ENCODE measurements at regions not wholly inside any gene's neighbourhood (a gene's known extent, or its start where the extent isn't known, plus 50 kb on each side); places are given as distances from the start of the nearest gene placed in this dataset.
"Not testable (repeated sequence)": the region's sequence is repeated elsewhere in the genome, so short reads cannot be mapped to it uniquely, and the experiment has no call there.

- no peak for DNase-seq (ENCODE audit: low read depth in 3 of 3)
These were observed 299.2 kb upstream of the ZNF608 start for GRCh38 chr5:125045646-125046045.

GRCh38 chr5:125046838-125047237 is 300.4 kb upstream of the ZNF608 start:
- no peak for DNase-seq (ENCODE audit: low read depth in 3 of 3)

- DNase-seq (ENCODE audit: low read depth in 3 of 3), result no peak
These were observed 301.4 kb upstream of the ZNF608 start for GRCh38 chr5:125047871-125048270.

- no peak for DNase-seq (ENCODE audit: low read depth in 3 of 3)
These were observed 303.6 kb upstream of the ZNF608 start for GRCh38 chr5:125049721-125050702.

DNA sequence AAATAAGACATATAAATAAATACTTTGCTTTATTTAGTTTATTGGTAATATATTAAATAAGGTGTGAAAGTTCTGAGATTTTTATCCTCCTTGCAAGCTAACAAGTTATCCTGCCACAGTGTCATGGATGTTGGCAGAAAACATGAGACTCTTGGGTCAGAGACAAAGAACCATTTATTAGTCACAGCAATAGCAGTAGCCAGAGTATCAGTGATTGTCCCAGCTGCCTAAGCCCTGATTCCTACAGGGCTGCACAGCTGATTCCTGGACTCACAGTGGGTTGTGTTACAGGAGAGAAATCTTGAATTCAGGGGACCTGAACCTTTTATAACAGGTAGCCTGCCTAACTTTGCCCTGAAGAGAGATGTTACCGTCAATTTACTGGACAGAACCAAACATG is 304.5 kb upstream of the ZNF608 start:
- no peak for DNase-seq (ENCODE audit: low read depth in 3 of 3)

DNA sequence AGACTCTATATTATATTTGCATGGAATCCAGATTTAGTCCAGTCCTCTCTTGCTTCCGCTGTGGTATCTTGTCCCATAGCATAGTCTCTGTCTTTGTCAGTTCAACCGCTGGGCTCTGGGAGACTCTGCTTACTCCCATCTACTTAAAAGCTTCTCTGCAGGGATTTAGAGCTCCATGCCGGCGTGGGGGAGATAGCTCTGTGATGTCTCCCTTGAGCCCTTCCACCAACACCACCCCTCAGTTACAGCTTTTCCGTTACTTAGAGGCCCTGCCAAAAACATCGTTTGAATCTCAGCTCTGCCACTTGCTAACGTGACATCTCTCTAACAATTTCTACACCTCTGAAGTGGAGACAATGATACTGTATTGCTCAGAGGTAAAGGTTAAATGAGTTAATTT is 306.1 kb upstream of the ZNF608 start:
- DNase-seq (ENCODE audit: low read depth in 3 of 3), result no peak

DNA sequence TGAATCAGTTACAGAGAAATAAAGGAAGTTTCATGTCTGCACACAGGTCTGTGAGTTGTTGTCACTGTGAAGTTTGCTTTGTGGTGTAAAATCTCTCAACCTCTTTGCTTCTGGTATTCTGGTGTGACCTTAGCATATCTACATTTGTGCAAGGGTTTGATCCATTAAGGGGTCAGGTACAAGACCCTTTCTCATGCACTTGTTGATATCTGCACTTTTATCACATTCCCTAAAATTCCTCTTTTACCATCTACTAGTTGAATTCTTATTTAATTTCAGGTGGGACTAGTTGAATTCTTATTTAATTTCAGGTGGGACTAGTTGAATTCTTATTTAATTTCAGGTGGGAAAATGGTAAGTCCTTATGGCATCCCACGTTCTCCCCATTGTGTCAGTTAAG is 306.7 kb upstream of the ZNF608 start:
- DNase-seq (ENCODE audit: low read depth in 3 of 3), result no peak

- DNase-seq (ENCODE audit: low read depth in 3 of 3), result no peak
These were observed 307.7 kb upstream of the ZNF608 start for GRCh38 chr5:125054146-125054545.

DNA sequence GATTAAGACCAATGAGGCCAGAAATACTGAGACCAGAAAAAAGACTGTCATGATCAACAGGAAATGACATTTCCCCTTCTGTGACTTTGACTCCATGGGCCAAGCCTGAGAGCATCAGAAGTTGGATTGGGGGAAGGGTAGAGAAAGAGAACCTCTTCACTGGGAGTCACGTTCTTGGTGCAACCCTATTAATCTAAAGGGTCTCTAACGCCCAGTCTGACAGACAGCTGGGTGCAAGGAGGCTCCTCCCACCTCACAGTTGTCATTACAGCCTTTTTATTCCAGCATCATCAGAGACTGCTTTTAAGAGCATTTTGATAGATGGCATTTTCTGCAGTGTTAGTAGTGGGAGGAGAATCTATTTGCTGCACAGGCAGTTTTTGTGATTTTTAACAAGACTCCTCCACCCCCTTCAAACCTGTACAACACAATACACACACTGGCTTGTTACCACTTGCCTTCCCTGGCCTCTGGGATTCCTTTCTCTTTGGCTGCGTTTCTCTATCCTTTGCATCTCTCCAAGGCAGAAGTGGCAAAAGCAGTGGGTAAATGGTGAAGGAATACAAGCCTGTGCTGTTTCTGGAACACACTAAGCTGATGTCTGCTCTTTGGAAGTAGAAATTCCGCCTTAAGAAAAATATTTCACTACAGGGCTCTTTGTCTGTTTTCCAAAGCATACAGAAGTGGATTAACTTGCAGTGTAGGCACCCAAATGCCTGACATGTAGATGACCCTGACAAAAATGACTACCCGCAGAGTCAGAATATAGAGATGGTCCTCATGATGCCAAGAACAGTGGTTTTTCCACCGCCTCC is 310.4 kb upstream of the ZNF608 start:
- DNase-seq (ENCODE audit: low read depth in 3 of 3), result no peak

DNA sequence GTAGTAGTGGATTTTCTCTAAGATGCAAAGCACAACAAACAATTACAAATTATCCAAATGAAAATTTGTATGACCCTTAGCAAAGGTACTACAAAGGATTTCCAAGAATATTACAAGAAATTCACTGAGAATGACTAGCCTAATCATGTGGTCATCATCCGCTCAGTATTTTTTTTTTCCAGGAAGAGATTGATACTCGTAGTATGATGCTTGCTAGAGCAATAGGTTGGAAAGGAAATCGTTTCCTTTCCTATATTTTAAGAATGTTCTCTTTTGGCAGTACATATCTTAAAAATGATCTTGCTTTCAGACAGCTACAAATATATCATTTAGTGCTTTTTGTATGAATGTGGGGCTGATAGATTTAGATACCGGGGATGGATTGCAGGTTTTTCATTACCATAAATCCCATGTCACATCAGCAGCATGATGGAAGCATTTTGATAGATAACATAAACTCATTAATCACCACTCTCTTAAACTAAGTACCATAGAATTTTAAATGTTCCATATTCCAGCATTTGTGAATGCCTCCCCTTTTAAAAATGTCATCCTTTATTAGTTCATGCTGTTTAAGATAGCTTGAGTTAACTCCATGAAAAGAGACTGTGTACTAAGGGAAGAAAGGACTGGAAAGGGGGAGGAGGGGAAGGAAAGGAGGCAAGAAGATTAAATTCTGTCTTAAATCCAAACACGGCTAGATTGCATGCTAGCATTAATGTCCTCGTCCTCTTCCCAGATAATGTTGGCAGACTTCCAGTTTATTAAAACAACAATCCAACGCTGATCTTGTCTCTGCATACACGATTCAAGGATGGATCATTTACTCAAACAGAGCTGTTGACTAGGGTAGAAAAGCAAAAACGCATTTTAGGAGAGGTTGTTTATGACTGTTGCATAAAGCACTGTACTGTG is 311.7 kb upstream of the ZNF608 start:
- no peak for DNase-seq (ENCODE audit: low read depth in 3 of 3)

DNA sequence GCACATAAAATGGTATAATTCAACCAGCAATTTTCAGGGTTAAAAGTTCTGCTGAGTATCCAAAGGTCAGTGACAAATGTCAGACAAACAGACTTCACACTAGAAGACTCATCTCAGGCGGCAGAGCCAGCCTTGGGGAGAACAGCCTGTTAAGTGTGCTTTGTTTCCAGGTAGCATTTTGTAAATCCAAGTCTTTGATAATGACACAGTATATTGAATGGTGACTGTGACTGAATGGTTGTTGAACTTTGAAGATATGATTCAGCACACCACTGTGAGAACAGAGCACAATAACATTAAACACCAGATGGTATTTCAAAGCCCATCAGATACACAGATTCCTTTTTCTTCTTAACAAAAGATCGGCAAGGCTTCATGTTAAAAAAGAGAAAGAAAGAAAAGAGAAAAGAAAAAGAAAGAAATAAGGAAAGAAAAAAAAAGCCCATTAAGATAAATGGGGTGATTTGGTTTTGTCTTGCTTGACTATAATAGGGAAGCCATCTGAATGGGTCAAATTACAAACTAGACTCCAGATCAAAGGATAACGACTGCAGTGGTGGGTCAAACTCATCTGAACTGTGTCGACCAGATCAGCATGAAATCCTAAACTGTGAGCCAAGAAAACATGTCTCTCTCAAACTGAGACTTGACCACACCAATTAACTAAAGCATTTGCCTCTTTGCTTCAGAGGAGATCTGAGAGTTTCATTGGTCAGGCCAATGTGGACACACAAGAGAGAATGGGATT is 313.0 kb upstream of the ZNF608 start:
- DNase-seq (ENCODE audit: low read depth in 3 of 3), result no peak

GRCh38 chr5:125061726-125062125 is 315.3 kb upstream of the ZNF608 start:
- no peak for DNase-seq (ENCODE audit: low read depth in 3 of 3)

DNA sequence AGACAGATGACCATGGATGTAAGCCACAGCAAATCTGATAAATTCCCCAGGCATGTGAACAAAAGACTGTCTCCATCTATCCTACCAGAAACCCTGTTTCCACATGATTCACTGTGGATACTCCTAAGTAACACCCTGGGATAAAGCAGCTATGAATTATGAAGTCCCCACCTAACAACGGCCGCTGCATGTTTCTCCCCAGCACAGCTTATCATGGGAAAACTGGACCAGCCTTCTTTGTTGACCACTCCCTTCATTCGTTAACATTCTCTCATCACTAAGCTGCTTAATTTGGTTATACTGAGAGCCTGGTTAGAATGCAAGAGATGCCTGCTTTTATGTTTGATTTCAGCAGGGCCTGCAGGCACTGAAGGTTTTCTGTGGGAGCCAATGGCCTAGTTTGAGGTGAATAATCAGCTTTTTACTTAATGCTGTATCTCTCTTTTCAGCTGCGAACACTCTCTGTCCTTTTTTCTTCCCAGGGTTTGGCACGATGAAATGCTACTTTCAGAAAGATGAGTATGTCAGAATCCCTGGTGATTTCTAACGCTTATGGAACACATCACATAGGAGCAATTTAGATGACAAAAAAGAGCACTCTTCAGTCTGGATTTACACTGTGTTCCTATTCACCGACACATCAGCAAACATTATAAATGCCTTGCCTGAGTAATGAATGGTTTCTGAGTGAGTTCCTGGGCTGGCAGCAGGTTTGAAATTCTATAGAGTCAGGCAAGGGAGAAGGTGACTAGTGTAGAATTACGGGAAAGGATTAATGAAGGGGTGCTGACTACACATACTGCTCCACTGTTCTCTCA is 318.4 kb upstream of the ZNF608 start:
- no peak for DNase-seq (ENCODE audit: low read depth in 3 of 3)

DNA sequence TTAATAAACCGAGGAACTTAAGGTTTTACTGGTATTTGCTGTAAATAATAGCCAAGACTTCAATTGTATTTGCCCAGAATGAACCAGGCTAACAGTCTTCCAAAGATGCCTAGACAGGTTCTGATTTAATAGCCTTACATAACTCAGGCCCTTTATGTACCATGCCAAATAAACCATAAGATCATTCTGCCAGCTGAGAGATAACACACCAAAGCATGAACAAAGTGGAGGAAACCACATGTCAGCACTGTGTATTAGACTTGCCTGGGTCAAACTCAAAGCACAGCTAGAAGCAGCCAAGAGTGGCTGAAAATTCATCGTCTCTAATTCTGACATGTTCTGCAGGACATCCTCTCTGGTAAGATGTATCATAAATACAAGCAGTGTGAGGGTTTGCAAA is 319.3 kb upstream of the ZNF608 start:
- DNase-seq (ENCODE audit: low read depth in 3 of 3), result no peak

DNA sequence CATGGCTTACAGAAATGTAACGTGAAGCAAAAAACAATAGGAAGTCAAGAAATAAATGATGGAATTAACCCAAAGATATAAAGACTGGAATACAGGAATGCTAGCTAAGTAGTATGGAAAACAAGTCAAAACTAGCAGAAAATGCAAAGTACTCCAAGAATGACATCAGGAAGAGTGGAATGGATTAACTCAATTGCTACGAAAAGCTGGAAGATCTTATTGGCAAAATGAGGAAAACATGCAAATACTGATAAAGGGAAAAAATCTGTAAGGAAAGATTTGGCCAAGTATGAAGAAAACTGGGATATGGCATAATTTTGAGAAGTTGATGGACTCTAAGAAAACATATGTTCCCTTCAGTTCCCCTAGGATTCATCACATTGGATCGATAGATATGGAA is 324.5 kb upstream of the ZNF608 start:
- no peak for DNase-seq (ENCODE audit: low read depth in 3 of 3)

DNA sequence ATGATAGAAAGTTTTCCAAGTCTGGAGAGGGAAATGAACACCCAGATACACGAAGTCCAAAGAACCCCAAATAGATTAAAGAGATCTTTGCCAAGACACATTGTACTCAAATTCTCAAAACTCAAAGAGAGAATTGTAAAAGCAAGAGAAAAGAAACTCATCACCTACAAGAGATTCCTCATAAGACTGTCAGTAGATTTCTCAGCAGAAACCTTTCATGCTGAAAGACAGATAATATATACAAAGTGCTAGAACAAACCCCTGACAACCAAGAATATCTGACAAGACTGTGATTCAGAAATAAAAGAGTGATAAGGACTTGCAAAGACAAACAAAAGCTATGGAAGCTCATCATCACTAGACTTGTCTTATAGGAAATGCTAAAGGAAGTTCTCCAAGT is 326.7 kb upstream of the ZNF608 start:
- DNase-seq (ENCODE audit: low read depth in 3 of 3), result no peak

- no peak for DNase-seq (ENCODE audit: low read depth in 3 of 3)
These were observed 329.1 kb upstream of the ZNF608 start for GRCh38 chr5:125075567-125075966.

DNA sequence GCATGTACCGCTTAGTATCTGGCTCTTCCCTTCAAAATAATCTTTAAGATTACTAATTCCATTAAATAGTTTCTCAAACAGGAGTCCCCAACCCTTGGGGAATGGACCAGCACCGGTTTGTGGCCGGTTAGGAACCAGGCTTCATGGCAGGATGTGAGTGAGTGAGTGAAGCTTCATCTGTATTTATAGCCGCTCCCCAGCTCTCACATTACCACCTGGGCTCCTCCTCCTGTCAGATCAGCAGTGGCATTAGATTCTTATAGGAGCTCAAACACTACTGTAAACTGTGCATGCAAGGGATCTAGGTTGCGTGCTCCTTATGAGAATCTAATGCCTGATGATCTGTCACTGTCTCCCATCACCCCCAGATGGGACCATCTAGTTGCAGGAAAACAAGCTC is 332.6 kb upstream of the ZNF608 start:
- not testable (repeated sequence) for DNase-seq (ENCODE audit: low read depth in 3 of 3)

DNA sequence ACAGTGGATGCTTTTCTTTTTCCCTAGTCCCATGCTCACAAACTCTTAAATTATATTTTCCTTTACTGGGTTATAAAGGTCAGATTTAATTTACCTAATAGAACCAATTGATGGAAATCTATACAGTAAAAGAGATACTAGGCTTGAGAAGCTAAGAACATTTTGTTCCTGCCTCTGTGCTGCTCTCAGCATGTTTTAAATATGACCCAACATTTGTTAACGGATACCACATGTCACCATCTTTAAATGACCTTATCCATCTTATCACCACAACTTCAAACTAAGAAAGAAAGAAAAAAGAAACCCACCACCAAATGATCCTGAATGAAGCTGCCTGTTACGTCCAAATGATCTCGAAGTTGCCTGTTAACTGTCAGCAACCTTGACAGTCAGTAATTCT is 334.7 kb upstream of the ZNF608 start:
- no peak for DNase-seq (ENCODE audit: low read depth in 3 of 3)

DNA sequence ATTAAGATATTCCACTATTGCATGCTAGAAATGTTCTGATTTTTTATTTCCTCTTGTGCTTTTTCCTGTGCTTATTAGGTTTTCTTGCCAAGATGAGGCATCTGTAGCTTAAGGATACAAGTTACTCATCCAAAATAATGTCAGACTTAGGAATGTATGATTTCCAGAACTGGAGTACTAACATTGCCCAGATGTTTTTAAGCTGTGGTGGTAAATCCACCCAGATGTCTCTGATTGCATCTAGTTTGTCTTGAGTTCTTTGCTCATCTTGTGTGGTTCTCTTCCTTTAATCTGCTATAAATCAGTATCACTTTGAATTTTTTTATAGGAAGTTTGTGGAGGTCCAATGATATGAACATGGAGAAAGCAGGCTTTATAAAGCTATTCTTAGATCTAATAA is 337.5 kb upstream of the ZNF608 start:
- no peak for DNase-seq (ENCODE audit: low read depth in 3 of 3)

Data from stimulated activated CD4-positive, alpha-beta T cell treated with anti-CD3 and anti-CD28 coated beads, TNF-alpha, amount 100 ng/mL, for 48 hours (primary cell).